ENCODE measurements at regions not wholly inside any gene's neighbourhood (a gene's known extent, or its start where the extent isn't known, plus 50 kb on each side); places are given as distances from the start of the nearest gene placed in this dataset.

DNA sequence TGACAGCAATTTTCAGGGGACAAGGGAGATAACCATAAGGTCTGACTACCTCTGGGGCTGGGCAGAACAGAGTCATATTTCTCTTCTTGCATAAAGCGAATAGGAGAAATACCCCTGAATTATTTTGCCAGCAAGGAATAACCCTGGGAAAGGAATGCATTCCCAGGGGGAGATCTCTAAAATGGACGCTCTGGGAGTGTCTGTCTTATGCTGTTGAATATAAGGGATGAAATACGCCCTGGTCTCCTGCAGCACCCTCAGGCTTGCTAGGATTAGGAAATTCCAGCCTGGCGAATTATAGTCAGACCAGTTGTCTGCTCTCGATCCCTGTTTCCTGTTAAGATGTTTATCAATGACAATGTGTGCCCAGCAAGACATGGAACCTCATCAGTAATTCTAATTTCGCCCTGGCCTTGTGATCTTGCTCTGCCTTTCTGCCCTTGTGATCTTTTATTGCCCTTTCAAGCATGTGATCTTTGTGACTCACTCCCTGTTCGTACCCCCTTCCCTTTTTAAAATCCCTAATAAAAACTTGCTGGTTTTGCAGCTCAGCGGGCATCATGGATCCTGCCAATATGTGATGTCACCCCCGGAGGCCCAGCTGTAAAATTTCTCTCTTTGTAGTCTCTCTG is 221.6 kb upstream of the HS3ST5 start:
- no peaks in the 10 kb centered on the region for H3K27me3 ChIP-seq (ENCODE audit: control insufficient read depth, insufficient read depth, low read length)
- H3K36me3 ChIP-seq (ENCODE audit: control insufficient read depth, insufficient read depth, low read length), result no peaks in the 10 kb centered on the region
- TF ChIP-seq, protein P1, sequence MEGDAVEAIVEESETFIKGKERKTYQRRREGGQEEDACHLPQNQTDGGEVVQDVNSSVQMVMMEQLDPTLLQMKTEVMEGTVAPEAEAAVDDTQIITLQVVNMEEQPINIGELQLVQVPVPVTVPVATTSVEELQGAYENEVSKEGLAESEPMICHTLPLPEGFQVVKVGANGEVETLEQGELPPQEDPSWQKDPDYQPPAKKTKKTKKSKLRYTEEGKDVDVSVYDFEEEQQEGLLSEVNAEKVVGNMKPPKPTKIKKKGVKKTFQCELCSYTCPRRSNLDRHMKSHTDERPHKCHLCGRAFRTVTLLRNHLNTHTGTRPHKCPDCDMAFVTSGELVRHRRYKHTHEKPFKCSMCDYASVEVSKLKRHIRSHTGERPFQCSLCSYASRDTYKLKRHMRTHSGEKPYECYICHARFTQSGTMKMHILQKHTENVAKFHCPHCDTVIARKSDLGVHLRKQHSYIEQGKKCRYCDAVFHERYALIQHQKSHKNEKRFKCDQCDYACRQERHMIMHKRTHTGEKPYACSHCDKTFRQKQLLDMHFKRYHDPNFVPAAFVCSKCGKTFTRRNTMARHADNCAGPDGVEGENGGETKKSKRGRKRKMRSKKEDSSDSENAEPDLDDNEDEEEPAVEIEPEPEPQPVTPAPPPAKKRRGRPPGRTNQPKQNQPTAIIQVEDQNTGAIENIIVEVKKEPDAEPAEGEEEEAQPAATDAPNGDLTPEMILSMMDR (IDR thresholded peaks at IDR 0.05; ENCODE audit: insufficient read depth, low read depth, low read length), result no peak
- no peak overlapping the region for H3K4me3 ChIP-seq (ENCODE audit: low read depth, low read length)
- ChIA-PET CTCF (no interaction called here), POLR2A (no interaction called here)
- no peak for DNase-seq (ENCODE audit: low read depth)

DNA sequence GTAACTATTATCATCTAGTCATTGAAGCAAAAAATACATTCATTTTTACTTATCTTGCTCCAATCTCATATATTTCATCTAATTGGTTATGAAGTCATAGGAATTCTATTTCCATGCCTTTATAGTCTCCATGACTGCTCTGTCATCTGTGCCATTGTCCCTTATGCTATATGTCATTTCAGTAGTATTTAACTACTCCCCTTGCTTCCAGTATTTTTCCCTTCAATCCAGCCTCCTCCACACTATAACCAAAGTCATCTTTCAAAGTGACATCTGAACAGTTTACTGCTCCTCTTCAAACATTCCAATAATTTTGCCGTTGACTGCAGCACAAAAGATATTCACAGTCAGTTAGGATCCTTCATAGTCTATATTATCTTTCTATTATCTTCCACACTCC is 216.6 kb upstream of the HS3ST5 start:
- no peak for DNase-seq (ENCODE audit: low read depth)
- CTCF ChIA-PET, result no interaction called here
- Histone ChIP-seq H3K36me3 (ENCODE audit: control insufficient read depth, insufficient read depth, low read length) (no peaks in the 10 kb centered on the region), H3K27me3 (ENCODE audit: control insufficient read depth, insufficient read depth, low read length) (no peaks in the 10 kb centered on the region), H3K4me3 (ENCODE audit: low read depth, low read length) (no peak overlapping the region)
- TF ChIP-seq, protein P1 (IDR thresholded peaks at IDR 0.05; ENCODE audit: insufficient read depth, low read depth, low read length), result no peak
- POLR2A ChIA-PET, result no interaction called here

DNA sequence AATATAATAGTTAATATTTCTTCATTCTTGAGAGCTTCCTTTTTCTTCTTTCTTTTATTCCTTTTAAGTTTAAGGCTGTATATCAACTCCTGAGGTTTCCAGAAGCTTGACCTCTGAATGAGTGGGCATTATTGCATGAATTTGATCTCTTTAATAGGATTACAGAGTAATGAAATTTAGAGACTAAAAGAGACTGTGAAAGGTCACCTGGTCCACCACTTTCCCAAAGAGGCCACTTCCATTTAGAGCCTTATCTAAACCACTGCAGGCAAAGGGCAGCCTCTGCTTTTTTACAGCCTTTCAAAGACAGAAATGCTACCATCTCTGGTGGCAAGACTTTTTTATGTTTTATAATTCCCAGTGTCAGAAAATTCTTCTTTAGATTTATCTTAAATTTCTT is 215.3 kb upstream of the HS3ST5 start:
- Histone ChIP-seq H3K36me3 (ENCODE audit: control insufficient read depth, insufficient read depth, low read length) (no peaks in the 10 kb centered on the region), H3K4me3 (ENCODE audit: low read depth, low read length) (no peak overlapping the region), H3K27me3 (ENCODE audit: control insufficient read depth, insufficient read depth, low read length) (no peaks in the 10 kb centered on the region)
- CTCF ChIA-PET, result no interaction called here
- POLR2A ChIA-PET, result no interaction called here
- TF ChIP-seq, protein P1 (IDR thresholded peaks at IDR 0.05; ENCODE audit: insufficient read depth, low read depth, low read length), result no peak
- no peak for DNase-seq (ENCODE audit: low read depth)

DNA sequence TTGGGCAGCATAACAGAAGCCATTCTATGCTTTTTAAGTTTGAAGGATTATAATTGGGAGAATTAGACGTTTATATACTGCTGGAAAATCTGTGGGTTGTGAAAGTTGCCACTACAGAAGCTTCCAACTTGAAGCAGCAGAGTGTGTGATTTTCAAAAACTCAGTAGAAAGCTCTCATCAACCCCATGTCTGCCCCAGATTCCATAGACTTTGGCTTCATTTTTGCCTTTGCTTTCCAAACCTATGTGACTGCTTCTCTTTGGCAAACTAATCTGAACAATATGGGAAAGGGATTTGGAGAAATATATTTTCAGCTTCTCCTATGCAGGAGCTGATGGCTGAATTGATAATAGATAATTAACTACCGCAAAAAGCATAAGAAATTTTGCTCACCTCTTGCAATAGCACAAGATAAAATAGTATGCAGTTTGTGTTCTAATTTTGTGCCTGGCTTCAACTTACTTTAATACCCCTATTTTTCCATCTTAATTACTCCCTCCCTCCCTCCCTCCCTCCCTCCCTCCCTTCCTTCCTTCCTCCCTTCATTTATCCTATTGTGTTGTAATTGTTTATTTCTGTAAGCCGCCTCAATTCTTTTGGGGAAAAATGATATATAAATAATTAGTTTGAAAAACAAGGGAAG is 214.1 kb upstream of the HS3ST5 start:
- no peaks in the 10 kb centered on the region for H3K36me3 ChIP-seq (ENCODE audit: control insufficient read depth, insufficient read depth, low read length)

DNA sequence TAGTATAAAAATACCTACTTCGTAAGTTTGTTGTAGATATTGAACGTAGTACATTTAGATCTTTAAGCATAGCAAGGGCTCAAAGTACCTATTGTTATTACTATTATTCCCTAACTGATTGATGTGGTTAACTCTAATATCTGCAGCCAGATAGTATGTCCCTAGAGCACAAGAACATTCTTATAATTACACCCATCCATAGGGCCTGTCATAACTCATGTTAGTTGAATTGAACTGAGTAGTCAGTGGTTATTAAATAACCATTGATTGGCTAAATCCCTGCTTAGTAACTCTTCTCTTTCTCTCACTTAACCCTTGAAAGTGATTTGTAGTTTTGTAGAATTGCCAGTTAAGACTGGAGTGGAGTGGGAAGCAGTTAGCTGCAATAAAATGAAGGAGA is 207.5 kb upstream of the HS3ST5 start:
- TF ChIP-seq, protein P1 (IDR thresholded peaks at IDR 0.05; ENCODE audit: insufficient read depth, low read depth, low read length), result no peak

More for the DNA sequence above, 214.1 kb upstream of the HS3ST5 start:
- TF ChIP-seq, protein P1 (IDR thresholded peaks at IDR 0.05; ENCODE audit: insufficient read depth, low read depth, low read length), result no peak
- no peak for DNase-seq (ENCODE audit: low read depth)
- ChIA-PET CTCF (no interaction called here), POLR2A (no interaction called here)
- no peak overlapping the region for H3K4me3 ChIP-seq (ENCODE audit: low read depth, low read length)
- H3K27me3 ChIP-seq (ENCODE audit: control insufficient read depth, insufficient read depth, low read length), result no peaks in the 10 kb centered on the region

More for the DNA sequence above, 207.5 kb upstream of the HS3ST5 start:
- ChIA-PET CTCF (no interaction called here), POLR2A (no interaction called here)
- Histone ChIP-seq H3K27me3 (ENCODE audit: control insufficient read depth, insufficient read depth, low read length) (no peaks in the 10 kb centered on the region), H3K36me3 (ENCODE audit: control insufficient read depth, insufficient read depth, low read length) (no peaks in the 10 kb centered on the region), H3K4me3 (ENCODE audit: low read depth, low read length) (no peak overlapping the region)
- no peak for DNase-seq (ENCODE audit: low read depth)
